SU-DHL-6 (cell line): ENCODE measurements at regions not wholly inside any gene's neighbourhood (a gene's known extent, or its start where the extent isn't known, plus 50 kb on each side); places are given as distances from the start of the nearest gene placed in this dataset.

Source experiments
- CTCF ChIP-seq: fragments of 200-600 bp; sonication (generic); IDR thresholded peaks from one replicate; pipeline ENCODE4 v1.5.1; 2017; ENCODE audit warnings: antibody characterized with exemption, mild to moderate bottlenecking, low read length, moderate library complexity; ENCODE audit not compliant: insufficient read depth, poor library complexity, severe bottlenecking
- EZH2phosphoT487 ChIP-seq: fragments of 200-600 bp; sonication (generic), shearing (Covaris generic); conservative IDR thresholded peaks from 2 replicates; pipeline ENCODE4 v1.6.1; 2018; ENCODE audit warnings: mild to moderate bottlenecking, antibody characterized with exemption, low read length, moderate library complexity, mixed read lengths

GRCh38 chr12:85441741-85442140 lies 161.7 kb downstream of the ALX1 start:
- TF ChIP-seq CTCF (no peak), EZH2phosphoT487 (no peak)
